Tibial artery (tissue), 4 donors: ENCODE measurements at regions not wholly inside any gene's neighbourhood (a gene's known extent, or its start where the extent isn't known, plus 50 kb on each side); places are given as distances from the start of the nearest gene placed in this dataset.

Experiments
- DNase-seq, 2 donors: peaks; one replicate each; pipeline ENCODE4 v3.0.0-alpha.2; 2019
- H3K27ac ChIP-seq, 2 donors: fragments of 200-600 bp; sonication (generic) in 1 of 2; 1 replicate in 1 of 2; 2 replicates in 1 of 2; pipeline ENCODE4 v1.5.1; 2018 to 2019; ENCODE audit warnings: mild to moderate bottlenecking in 1 of 2
- H3K27me3 ChIP-seq, 2 donors: fragments of 200-600 bp; sonication (generic) in 1 of 2; one replicate each; pipeline versions ENCODE4 v1.5.1 to v1.6.0; 2016 to 2019
- H3K36me3 ChIP-seq, 3 donors: fragments of 200-600 bp; sonication (generic) in 2 of 3; one replicate each; pipeline ENCODE4 v1.5.1; 2016 to 2019; ENCODE audit warnings: mild to moderate bottlenecking in 2 of 3
- H3K4me1 ChIP-seq, 4 donors: fragments of 200-600 bp; sonication (generic) in 2 of 4; 1 replicate in 3 of 4; 2 replicates in 1 of 4; pipeline ENCODE4 v1.5.1; 2016 to 2019
- H3K4me3 ChIP-seq, 2 donors: fragments of 200-600 bp; sonication (generic) in 1 of 2; 1 replicate in 1 of 2; 2 replicates in 1 of 2; pipeline ENCODE4 v1.5.1; 2018 to 2019; ENCODE audit warnings: mild to moderate bottlenecking in 2 of 2
- H3K9me3 ChIP-seq, 3 donors: fragments of 200-600 bp; sonication (generic) in 1 of 3; one replicate each; pipeline ENCODE4 v1.5.1; 2016 to 2019
- CTCF ChIP-seq, 2 experiments: fragments of 200-600 bp in 1 of 2; fragments of 450-650 bp in 1 of 2; IDR thresholded peaks; one replicate each; pipeline ENCODE4 v1.5.1; 2017 to 2019; ENCODE audit warnings: antibody characterized with exemption in 2 of 2, mild to moderate bottlenecking in 1 of 2, moderate library complexity in 1 of 2
- intact Hi-C: fragments of 100-400 bp; cut with DNase I; formaldehyde crosslinking; loops from one replicate; pipeline ENCODE4 v1.15.0; 2023; ENCODE audit warnings: low total_unique reads

- no peaks in the 10 kb centered on the region for H3K36me3 ChIP-seq
- peaks cover 0 to 15% (median 7%) of the 10 kb centered on the region in 4 donors for H3K4me1 ChIP-seq
- H3K27me3 ChIP-seq = no peaks in the 10 kb centered on the region
- H3K27ac ChIP-seq = no peak overlapping the region
- DNase-seq = no peak
- H3K9me3 ChIP-seq = no peaks in the 10 kb centered on the region
- intact Hi-C loops = no loop called here
- no peak overlapping the region for H3K4me3 ChIP-seq
- TF ChIP-seq CTCF (IDR thresholded peaks at IDR 0.05) = no peak
Observed at GRCh38 chr11:91163619-91164451, 941.0 kb upstream of the CHORDC1 start.

GRCh38 chr11:91160661-91161060 is 937.8 kb upstream of the CHORDC1 start:
- Histone ChIP-seq H3K9me3 (no peaks in the 10 kb centered on the region), H3K36me3 (no peaks in the 10 kb centered on the region), H3K27ac (no peak overlapping the region), H3K27me3 (no peaks in the 10 kb centered on the region), H3K4me1 (peaks cover 0 to 15% (median 7%) of the 10 kb centered on the region in 4 donors), H3K4me3 (no peak overlapping the region)
- no peak for TF ChIP-seq CTCF (IDR thresholded peaks at IDR 0.05)
- intact Hi-C loops = no loop called here
- DNase-seq = no peak

GRCh38 chr11:91158891-91159537 is 936.2 kb upstream of the CHORDC1 start:
- H3K4me1 ChIP-seq = peaks cover 0 to 10% (median 5%) of the 10 kb centered on the region in 4 donors
- H3K27ac ChIP-seq = no peak overlapping the region
- no peak overlapping the region for H3K4me3 ChIP-seq
- no peaks in the 10 kb centered on the region for H3K9me3 ChIP-seq
- intact Hi-C loops = no loop called here
- H3K36me3 ChIP-seq = no peaks in the 10 kb centered on the region
- DNase-seq = no peak
- no peaks in the 10 kb centered on the region for H3K27me3 ChIP-seq
- TF ChIP-seq CTCF (IDR thresholded peaks at IDR 0.05) = no peak

- peaks cover 0 to 4% (median 2%) of the 10 kb centered on the region in 4 donors for H3K4me1 ChIP-seq
- H3K4me3 ChIP-seq = no peak overlapping the region
- intact Hi-C loops = no loop called here
- no peak overlapping the region for H3K27ac ChIP-seq
- TF ChIP-seq CTCF (IDR thresholded peaks at IDR 0.05) = no peak
- no peaks in the 10 kb centered on the region for H3K27me3 ChIP-seq
- no peaks in the 10 kb centered on the region for H3K9me3 ChIP-seq
- no peaks in the 10 kb centered on the region for H3K36me3 ChIP-seq
- no peak for DNase-seq
Observed at GRCh38 chr11:91158297-91158696, 935.4 kb upstream of the CHORDC1 start.

- intact Hi-C loops = no loop called here
- H3K9me3 ChIP-seq = peaks cover 0 to 14% (median 6%) of the 10 kb centered on the region in 3 donors
- no peak for TF ChIP-seq CTCF (IDR thresholded peaks at IDR 0.05)
- no peaks in the 10 kb centered on the region for H3K4me1 ChIP-seq
- no peak overlapping the region for H3K4me3 ChIP-seq
- no peaks in the 10 kb centered on the region for H3K36me3 ChIP-seq
- DNase-seq = no peak
- H3K27ac ChIP-seq = no peak overlapping the region
- H3K27me3 ChIP-seq = no peaks in the 10 kb centered on the region
Observed at GRCh38 chr11:91156041-91156440, 933.2 kb upstream of the CHORDC1 start.
